Endothelial cell of umbilical vein (primary cell): ENCODE measurements at regions not wholly inside any gene's neighbourhood (a gene's known extent, or its start where the extent isn't known, plus 50 kb on each side); places are given as distances from the start of the nearest gene placed in this dataset.

Experiments used
- EZH2 ChIP-seq: IDR thresholded peaks from 2 replicates; pipeline ENCODE4 v1.6.1; 2012; ENCODE audit warnings: borderline replicate concordance, low read depth, mild to moderate bottlenecking, moderate library complexity, low read length, inconsistent platforms; ENCODE audit not compliant: severe bottlenecking
- POLR2A ChIP-seq: IDR thresholded peaks from 2 replicates; pipeline ENCODE4 v1.6.1; 2012; ENCODE audit warnings: low read depth, mild to moderate bottlenecking, control low read depth, low read length
- TF ChIP-seq, protein P1 (sequence below), 2 donors: IDR thresholded peaks; 1 replicate in 1 of 2; 2 replicates in 1 of 2; pipeline ENCODE4 v1.5.1; 2011; ENCODE audit warnings: low read length in 2 of 2, mild to moderate bottlenecking in 2 of 2, moderate library complexity in 2 of 2, control low read depth in 1 of 2, inconsistent platforms in 1 of 2, low read depth in 1 of 2; ENCODE audit not compliant: insufficient read depth in 1 of 2; ENCODE audit errors: extremely low read depth in 1 of 2

DNA sequence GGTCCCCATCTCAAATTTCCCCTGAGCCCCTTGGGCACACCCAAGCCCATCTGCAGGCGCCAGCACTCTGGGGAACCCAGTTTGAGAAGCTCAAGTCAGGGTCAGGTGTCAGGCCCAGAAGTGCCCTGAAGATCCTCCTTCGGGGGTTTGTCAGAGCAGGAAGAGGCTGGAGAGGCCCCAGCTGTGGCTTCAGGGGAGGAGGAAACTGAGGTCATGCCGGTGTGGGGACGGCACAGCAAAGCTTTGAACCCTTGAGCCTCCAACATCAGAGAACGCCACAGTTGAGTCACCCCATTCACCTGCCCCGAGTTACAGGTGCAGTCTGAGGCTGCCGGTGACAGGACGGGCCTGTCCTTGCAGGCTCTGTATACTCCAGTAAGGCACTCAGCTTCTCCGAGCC lies 140.2 kb upstream of the CIBAR2 start:
- no peak for TF ChIP-seq EZH2
- TF ChIP-seq, protein P1, sequence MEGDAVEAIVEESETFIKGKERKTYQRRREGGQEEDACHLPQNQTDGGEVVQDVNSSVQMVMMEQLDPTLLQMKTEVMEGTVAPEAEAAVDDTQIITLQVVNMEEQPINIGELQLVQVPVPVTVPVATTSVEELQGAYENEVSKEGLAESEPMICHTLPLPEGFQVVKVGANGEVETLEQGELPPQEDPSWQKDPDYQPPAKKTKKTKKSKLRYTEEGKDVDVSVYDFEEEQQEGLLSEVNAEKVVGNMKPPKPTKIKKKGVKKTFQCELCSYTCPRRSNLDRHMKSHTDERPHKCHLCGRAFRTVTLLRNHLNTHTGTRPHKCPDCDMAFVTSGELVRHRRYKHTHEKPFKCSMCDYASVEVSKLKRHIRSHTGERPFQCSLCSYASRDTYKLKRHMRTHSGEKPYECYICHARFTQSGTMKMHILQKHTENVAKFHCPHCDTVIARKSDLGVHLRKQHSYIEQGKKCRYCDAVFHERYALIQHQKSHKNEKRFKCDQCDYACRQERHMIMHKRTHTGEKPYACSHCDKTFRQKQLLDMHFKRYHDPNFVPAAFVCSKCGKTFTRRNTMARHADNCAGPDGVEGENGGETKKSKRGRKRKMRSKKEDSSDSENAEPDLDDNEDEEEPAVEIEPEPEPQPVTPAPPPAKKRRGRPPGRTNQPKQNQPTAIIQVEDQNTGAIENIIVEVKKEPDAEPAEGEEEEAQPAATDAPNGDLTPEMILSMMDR (IDR thresholded peaks at IDR 0.05; ENCODE audit: extremely low read depth in 1 of 2, insufficient read depth in 1 of 2, low read depth in 1 of 2, low read length in 2 of 2): no peak
- TF ChIP-seq POLR2A: no peak
